ENCODE measurements at regions not wholly inside any gene's neighbourhood (a gene's known extent, or its start where the extent isn't known, plus 50 kb on each side); places are given as distances from the start of the nearest gene placed in this dataset.

- Histone ChIP-seq H3K27ac (ENCODE audit: low read length in 2 of 2) (no peak overlapping the region), H3K27me3 (replicated peaks in 1 of 4; ENCODE audit: control extremely low read depth in 1 of 4, control insufficient read depth in 3 of 4, insufficient read depth in 4 of 4, low read length in 3 of 4) (no peaks in the 10 kb centered on the region), H3K4me2 (replicated peaks; ENCODE audit: low read depth, low read length, poor library complexity, severe bottlenecking) (no peak overlapping the region), H3K9me3 (ENCODE audit: control extremely low read depth in 1 of 3, control insufficient read depth in 2 of 3, insufficient read depth in 1 of 3, low read length in 2 of 3) (peaks cover 0 to 4% (median 2%) of the 10 kb centered on the region in 3 donors), H3K79me2 (ENCODE audit: control insufficient read depth, insufficient read depth, low read length) (no peaks in the 10 kb centered on the region), H3K9ac (ENCODE audit: low read length) (no peak overlapping the region), H3K4me3 (ENCODE audit: control extremely low read depth in 1 of 5, extremely low read depth in 1 of 5, insufficient read depth in 1 of 5, low read depth in 2 of 5, low read length in 4 of 5) (no peak overlapping the region), H4K20me1 (ENCODE audit: control insufficient read depth, insufficient read depth, low read length, poor library complexity, severe bottlenecking) (no peaks in the 10 kb centered on the region), H2AFZ (ENCODE audit: insufficient read depth, low read depth, low read length, poor library complexity, severe bottlenecking) (no peak overlapping the region), H3K36me3 (replicated peaks in 1 of 2; ENCODE audit: control extremely low read depth in 1 of 2, control insufficient read depth in 1 of 2, extremely low read depth in 1 of 2, insufficient read depth in 2 of 2, low read length in 1 of 2) (no peaks in the 10 kb centered on the region), H3K4me1 (ENCODE audit: control insufficient read depth in 2 of 2, insufficient read depth in 2 of 2, low read length in 2 of 2) (no peaks in the 10 kb centered on the region)
- DNase-seq (no peak), ATAC-seq (ENCODE audit: low read depth) (no peak)
- H3K4me3 Mint-ChIP-seq, result no peak overlapping the region
- ChIA-PET CTCF (no interaction called here), POLR2A (no interaction called here)
- no peak overlapping the region for H3K27ac Mint-ChIP-seq
- H3K4me1 Mint-ChIP-seq, result no peaks in the 10 kb centered on the region
- H3K27me3 Mint-ChIP-seq, result no peaks in the 10 kb centered on the region
- intact Hi-C loops (cut with micrococcal nuclease), result no loop called here
- WGBS (ENCODE audit: insufficient coverage), result no CpG with 5 or more reads among the region's 2 CpGs
- peaks cover 15% of the 10 kb centered on the region for H3K9me3 Mint-ChIP-seq (ENCODE audit: insufficient read depth)
- TF ChIP-seq CTCF (IDR thresholded peaks at IDR 0.05) (no peak), EZH2 (IDR thresholded peaks at IDR 0.05; ENCODE audit: borderline replicate concordance, insufficient read depth, low read depth, low read length, poor library complexity, severe bottlenecking) (no peak)
Measured at GRCh38 chr1:213561870-213562269, 425.9 kb upstream of the PROX1 start.

GRCh38 chr1:213564215-213564659 lies 423.5 kb upstream of the PROX1 start:
- Histone ChIP-seq H4K20me1 (ENCODE audit: control insufficient read depth, insufficient read depth, low read length, poor library complexity, severe bottlenecking) (no peaks in the 10 kb centered on the region), H3K4me1 (ENCODE audit: control insufficient read depth in 2 of 2, insufficient read depth in 2 of 2, low read length in 2 of 2) (no peaks in the 10 kb centered on the region), H3K27ac (ENCODE audit: low read length in 2 of 2) (no peak overlapping the region), H3K27me3 (replicated peaks in 1 of 4; ENCODE audit: control extremely low read depth in 1 of 4, control insufficient read depth in 3 of 4, insufficient read depth in 4 of 4, low read length in 3 of 4) (no peaks in the 10 kb centered on the region), H3K36me3 (replicated peaks in 1 of 2; ENCODE audit: control extremely low read depth in 1 of 2, control insufficient read depth in 1 of 2, extremely low read depth in 1 of 2, insufficient read depth in 2 of 2, low read length in 1 of 2) (no peaks in the 10 kb centered on the region), H3K4me2 (replicated peaks; ENCODE audit: low read depth, low read length, poor library complexity, severe bottlenecking) (no peak overlapping the region), H3K4me3 (ENCODE audit: control extremely low read depth in 1 of 5, extremely low read depth in 1 of 5, insufficient read depth in 1 of 5, low read depth in 2 of 5, low read length in 4 of 5) (no peak overlapping the region), H3K79me2 (ENCODE audit: control insufficient read depth, insufficient read depth, low read length) (no peaks in the 10 kb centered on the region), H3K9me3 (ENCODE audit: control extremely low read depth in 1 of 3, control insufficient read depth in 2 of 3, insufficient read depth in 1 of 3, low read length in 2 of 3) (peaks cover 1 to 4% (median 2%) of the 10 kb centered on the region in 3 donors), H3K9ac (ENCODE audit: low read length) (no peak overlapping the region), H2AFZ (ENCODE audit: insufficient read depth, low read depth, low read length, poor library complexity, severe bottlenecking) (no peak overlapping the region)
- TF ChIP-seq CTCF (IDR thresholded peaks at IDR 0.05) (no peak), EZH2 (IDR thresholded peaks at IDR 0.05; ENCODE audit: borderline replicate concordance, insufficient read depth, low read depth, low read length, poor library complexity, severe bottlenecking) (no peak)
- intact Hi-C loops (cut with micrococcal nuclease), result no loop called here
- ChIA-PET POLR2A (no interaction called here), CTCF (no interaction called here)
- DNase-seq, result no peak
- no peak for ATAC-seq (ENCODE audit: low read depth)
- H3K4me1 Mint-ChIP-seq, result no peaks in the 10 kb centered on the region
- H3K27me3 Mint-ChIP-seq, result no peaks in the 10 kb centered on the region
- H3K4me3 Mint-ChIP-seq, result no peak overlapping the region
- no peak overlapping the region for H3K27ac Mint-ChIP-seq
- peaks cover 15% of the 10 kb centered on the region for H3K9me3 Mint-ChIP-seq (ENCODE audit: insufficient read depth)

Data from B cell (primary cell).